Left colon (tissue), 2 donors: ENCODE measurements at regions not wholly inside any gene's neighbourhood (a gene's known extent, or its start where the extent isn't known, plus 50 kb on each side); places are given as distances from the start of the nearest gene placed in this dataset.
"Not testable (repeated sequence)": the region's sequence is repeated elsewhere in the genome, so short reads cannot be mapped to it uniquely, and the experiment has no call there.

Source experiments
- ATAC-seq: fragments of 200-7000 bp; cut with Tn5 transposase; one replicate; pipeline ENCODE4 v1.9.1; 2020; ENCODE audit warnings: mild to moderate bottlenecking, moderate library complexity
- DNase-seq, 2 donors: peaks; one replicate each; pipeline ENCODE4 v3.0.0-alpha.2; 2020
- intact Hi-C, 2 donors: fragments of 100-400 bp; cut with DNase I in 1 of 2; cut with micrococcal nuclease in 1 of 2; formaldehyde crosslinking; loops; one replicate each; pipeline versions ENCODE4 v1.11.2 to v1.14.0; 2022; cut with DNase I, micrococcal nuclease
- donor health status: DM: no; HTN: no; CAD: no.
- donor health status: DM: yes; HTN: yes; CAD: no.

DNA sequence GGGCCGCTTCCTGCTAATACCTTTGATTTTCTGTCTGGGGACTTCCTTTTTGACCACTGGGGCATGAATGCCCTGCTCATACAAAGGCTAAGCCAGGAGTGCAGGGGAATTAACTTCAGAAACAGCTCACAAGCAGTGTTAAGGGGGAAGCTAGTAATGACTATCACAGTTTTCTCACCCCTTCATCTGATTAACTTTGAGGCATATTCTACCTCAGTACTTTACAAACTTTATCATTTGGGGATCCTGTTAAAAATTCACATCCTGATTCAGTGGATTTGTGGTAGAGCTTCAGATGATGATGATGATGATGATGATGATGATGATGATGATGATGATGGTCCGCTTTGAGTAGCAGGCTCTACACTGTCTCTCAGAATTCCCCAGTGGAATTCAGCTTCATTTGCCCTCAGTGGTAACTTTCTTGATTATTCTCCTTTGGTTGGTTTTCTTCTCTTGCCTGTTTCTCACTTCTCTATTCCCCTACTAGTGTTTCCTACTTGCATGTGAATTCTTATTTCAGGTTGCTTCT is 78.4 kb upstream of the TMEM170B start:
- intact Hi-C loops, result no loop called here
- no peak for DNase-seq
- no peak for ATAC-seq

DNA sequence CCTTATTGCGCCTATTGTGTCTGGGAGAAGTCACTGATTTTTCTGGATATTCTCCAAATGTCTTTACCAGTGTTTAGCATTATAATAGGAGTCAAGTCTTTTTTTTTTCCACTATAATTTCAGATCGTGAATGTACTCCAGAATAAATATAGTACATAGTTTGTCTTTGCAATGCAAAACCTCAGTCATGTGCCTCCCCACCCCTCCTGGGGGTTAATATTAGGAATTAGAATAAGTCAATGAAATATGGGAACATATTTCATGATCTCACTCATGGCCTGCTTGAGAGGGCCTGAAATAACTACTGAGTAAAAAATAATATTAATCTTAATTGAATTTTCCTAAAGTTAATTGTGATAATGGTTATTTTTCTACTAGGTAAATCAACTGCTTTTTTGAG is 79.0 kb upstream of the TMEM170B start:
- intact Hi-C loops, result no loop called here
- ATAC-seq, result no peak
- DNase-seq, result no peak

DNA sequence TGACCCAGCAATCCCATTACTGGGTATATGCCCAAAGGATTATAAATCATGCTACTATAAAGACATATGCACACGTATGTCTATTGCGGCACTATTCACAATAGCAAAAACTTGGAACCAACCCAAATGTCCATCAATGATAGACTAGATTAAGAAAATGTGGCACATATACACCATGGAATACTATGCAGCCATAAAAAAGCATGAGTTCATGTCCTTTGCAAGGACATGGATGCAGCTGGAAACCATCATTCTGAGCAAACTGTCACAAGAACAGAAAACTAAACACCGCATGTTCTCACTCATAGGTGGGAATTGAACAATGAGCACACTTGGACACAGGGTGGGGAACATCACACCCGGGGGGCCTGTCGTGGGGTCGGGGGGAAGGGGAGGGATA is 80.1 kb upstream of the TMEM170B start:
- ATAC-seq, DNase-seq, intact Hi-C loops: not testable (repeated sequence)

DNA sequence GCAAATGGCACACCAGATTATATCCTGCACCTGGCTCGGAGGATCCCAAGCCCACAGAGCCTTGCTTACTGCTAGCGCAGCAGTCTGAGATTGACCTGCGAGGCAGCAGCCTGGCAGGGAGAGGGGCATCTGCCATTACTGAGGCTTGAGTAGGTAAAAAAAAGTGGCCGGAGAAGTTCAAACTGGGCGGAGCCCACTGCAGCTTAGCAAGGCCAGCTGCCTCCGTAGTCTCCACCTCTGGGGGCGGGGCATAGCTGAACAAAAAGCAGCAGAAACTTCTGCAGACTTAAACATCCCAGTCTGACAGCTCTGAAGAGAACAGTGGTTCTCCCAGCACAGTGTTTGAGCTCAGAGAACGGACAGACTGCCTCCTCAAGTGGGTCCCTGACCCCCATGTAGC is 85.4 kb upstream of the TMEM170B start:
- ATAC-seq, intact Hi-C loops, DNase-seq: not testable (repeated sequence)

DNA sequence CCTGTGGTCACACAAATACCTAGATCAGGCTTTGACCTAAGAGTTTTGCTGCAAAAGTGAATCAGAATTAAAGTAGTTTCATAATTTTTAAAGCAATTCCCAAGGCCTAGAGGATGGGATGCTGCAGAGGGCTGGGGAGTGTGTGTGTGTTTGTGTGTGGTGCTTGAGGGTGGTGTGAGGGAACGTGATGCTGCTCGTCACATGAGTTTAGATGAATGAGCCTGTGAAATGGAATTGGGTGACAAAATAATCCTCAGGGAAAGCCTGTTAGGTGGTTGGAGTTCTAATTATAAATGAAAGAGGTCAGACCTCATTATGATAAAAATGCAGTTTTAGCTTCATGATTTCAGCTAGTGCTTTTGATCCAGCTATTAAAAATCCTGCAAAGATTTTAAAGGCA is 87.5 kb upstream of the TMEM170B start:
- intact Hi-C loops, result no loop called here
- DNase-seq (no peak), ATAC-seq (no peak)

DNA sequence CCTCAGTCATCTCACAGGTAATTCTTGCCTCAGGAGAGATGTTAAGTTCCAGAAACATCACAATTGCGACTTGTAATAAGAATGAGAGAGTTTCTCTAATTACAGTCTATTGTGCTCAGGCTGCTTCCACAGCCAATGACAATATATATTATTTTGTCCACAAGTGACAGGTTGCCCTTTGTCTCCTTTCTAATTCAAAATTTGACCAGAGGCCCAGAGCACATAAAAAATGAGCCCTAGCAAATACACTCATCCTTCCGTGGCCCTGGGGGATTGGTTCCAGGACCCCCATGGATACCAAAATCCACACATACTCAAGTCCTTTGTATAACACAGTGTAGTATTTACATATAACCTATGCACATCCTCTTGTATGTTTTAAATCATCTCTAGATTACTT is 88.1 kb upstream of the TMEM170B start:
- intact Hi-C loops, result no loop called here

DNA sequence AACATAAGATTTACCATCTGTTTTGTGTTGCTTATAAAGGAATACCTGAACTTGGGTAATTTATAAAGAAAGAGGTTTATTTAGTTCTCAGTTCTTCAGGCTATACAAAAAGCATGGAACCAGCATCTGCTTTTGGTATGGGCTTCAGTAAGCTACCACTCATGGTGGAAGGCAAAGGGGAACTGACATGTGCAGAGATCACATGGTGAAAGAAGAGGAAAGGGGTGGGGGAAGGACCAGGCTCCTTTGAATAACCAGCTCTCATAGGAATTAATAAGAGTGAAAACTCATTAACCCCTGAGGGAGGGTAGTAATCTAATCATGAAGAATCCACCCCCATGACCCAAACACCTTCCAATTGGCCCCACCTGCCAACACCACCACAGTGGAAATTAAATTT is 89.5 kb upstream of the TMEM170B start:
- ATAC-seq, result no peak
- intact Hi-C loops, result no loop called here
- no peak for DNase-seq

More for the DNA sequence above, 88.1 kb upstream of the TMEM170B start:
- no peak for ATAC-seq
- no peak for DNase-seq

DNA sequence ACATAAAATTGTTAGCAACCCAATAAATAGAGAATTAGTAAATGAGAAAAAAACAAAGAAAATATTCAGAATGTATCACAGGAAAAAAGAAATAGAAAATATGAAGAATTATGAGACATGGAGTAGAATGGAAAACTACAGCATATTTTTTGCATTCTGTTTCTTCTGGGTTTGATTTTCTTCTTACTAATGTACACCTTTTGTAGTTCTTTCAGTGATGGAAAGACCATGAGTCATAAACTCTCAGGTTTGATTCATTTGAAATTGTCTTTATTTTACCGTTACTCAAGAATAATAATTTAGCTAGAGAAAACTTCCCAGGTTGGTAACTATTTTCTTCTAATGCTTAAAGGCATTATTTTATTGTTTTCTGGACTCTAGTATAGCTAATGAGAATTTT is 90.3 kb upstream of the TMEM170B start:
- no peak for DNase-seq
- intact Hi-C loops, result no loop called here
- ATAC-seq, result no peak

DNA sequence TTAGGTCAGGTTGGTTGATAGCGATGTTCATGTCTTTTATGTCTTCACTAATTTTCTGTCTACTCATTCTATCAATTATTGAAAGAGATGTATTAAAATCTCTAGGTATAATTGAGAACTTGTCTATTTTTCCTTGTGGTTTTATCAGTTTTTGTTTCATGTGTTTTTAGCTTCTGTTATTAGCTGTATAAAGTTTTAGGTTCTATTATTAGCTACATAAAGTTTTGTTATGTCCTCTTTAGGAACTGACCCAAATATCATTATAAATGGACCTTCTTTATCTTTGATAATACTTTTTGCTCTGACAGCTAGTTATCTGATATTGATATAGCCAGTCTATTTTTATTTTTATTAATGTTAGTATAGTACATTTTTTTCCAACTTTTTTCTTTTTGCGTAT is 92.4 kb upstream of the TMEM170B start:
- ATAC-seq (no peak), DNase-seq (no peak)
- intact Hi-C loops, result no loop called here

DNA sequence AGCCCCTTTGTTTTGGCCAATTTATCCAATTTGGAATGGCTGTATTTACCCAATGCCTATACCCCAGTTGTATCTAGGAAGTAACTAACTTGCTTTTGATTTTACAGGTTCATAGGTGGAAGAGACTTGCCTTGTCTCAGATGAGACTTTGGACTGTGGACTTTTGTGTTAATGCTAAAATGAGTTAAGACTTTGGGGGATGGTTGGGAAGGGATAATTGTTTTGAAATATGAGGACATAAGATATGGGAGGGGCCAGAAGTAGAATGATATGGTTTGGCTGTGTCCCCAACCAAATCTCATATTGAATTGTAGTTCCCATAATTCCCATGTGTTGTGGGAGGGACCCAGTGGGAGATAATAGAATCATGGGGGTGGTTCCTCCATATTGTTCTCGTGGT is 94.4 kb upstream of the TMEM170B start:
- peak; percentile 60 for ATAC-seq
- DNase-seq, intact Hi-C loops: not testable (repeated sequence)

DNA sequence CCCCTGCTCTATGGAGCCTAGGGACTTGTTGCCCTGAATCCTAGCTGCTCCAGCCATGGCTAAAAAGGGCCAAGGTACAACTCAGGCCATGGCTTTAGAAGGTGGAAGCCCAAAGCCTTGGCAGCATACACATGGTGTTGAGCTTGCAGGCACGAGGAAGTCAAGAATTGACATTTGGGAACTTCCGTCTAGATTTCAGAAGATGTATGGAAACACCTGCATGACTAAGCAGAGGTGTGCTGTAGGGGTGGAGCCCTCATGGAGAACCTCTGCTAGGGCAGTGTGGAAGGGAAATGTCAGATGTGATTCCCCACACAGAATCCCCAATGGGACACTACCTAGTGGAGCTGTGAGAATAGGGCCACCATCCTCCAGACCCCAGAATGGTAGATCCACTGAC is 95.1 kb upstream of the TMEM170B start:
- intact Hi-C loops, result no loop called here
- DNase-seq (no peak), ATAC-seq (peak; percentile 58)

DNA sequence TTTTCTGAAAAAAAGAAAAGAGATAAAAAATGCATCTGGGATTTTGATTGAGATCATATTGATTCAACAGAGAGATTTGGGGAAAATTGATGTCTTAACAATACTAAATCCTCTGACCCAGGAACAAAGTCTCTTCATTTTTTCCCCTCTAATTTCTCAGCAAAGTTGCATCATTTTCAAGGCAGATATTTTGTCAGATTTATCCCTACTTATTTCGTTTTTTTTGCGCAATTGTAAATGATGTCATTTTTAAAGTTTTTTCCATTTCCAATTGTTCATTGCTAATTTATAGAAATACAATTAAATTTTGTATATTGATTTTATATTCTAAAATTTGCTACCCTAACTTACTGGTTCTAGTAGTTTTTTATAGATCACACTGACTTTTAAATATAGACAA is 97.7 kb upstream of the TMEM170B start:
- intact Hi-C loops, result no loop called here
- DNase-seq, result no peak
- no peak for ATAC-seq

DNA sequence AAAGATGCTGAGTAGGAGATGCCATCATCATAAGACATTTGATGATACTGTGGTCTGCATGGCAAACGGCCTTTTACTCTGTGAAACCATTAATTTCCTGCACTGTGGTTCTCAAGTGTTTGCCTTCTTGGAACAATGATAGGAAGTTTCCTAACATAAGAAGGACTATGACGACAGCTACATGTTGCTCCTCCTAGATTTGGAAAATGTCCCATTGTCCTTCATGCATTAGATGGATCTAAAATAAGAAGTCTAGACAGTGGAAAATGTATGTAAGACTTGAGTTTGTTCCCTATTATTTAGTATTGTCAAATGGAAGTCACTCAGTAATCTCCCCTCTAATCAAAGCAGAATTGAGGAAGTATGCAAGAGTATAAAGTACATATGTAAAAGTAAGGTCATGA is 98.5 kb upstream of the TMEM170B start:
- DNase-seq, result no peak
- ATAC-seq, result peak; percentile 27
- intact Hi-C loops, result no loop called here

DNA sequence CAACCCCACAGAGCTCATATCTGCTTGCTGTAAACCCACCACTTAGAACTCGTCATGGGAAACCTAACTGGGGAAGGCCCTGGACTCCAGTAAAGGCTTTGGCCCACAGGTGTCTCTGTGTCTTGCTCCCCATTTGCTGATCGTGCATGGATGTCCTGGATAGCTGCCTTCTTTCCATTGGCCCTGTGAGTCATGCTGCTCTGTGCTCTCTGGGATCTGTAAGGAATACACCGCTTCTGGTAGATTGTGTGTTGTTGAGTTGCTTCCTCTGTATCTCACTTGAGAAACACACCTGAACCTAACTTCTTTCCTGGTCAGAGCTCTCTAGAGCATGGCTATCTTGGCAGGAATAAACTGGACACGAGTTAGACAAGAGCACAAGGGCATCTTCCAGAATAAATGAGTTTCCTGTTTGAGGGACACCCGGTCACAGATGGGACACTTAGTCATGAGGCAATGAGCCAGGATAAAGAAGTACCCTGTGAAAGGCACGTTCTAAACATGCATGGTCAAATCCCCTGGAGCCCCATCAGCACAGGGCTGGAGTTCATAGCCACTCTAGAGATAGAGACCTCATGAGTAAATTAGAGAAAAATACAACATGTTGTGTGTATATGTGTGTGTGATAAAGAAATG is 99.6 kb upstream of the TMEM170B start:
- intact Hi-C loops, result no loop called here
- DNase-seq (no peak), ATAC-seq (no peak)

DNA sequence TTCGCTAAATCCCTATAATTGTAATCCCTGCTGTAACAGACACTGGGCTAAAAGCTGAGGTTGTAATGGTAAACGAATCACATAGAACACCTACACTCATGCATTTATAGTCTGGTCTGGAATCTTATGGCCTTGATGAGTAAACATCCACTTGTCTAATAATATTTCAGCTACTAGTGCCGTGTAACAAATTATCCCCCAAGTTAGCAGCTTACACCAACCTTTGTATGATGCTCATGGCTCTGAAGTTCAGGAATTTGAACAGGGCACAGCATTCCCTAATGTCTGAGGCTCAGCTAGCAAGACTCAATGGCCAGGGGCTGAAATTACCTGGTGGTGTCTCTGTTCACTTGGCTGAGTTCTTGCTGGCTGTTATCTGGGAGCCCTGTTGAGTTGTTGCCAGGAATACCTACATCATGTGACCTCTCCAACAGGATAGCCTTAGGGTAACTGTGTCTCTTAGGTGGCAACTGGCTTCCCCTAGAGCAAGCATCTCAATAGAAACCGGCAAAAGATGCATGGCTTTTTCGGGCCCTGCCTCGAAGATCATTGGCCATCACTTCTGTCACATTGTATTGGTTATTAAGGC is 100.9 kb upstream of the TMEM170B start:
- intact Hi-C loops, result no loop called here
- DNase-seq, result no peak
- ATAC-seq, result no peak

DNA sequence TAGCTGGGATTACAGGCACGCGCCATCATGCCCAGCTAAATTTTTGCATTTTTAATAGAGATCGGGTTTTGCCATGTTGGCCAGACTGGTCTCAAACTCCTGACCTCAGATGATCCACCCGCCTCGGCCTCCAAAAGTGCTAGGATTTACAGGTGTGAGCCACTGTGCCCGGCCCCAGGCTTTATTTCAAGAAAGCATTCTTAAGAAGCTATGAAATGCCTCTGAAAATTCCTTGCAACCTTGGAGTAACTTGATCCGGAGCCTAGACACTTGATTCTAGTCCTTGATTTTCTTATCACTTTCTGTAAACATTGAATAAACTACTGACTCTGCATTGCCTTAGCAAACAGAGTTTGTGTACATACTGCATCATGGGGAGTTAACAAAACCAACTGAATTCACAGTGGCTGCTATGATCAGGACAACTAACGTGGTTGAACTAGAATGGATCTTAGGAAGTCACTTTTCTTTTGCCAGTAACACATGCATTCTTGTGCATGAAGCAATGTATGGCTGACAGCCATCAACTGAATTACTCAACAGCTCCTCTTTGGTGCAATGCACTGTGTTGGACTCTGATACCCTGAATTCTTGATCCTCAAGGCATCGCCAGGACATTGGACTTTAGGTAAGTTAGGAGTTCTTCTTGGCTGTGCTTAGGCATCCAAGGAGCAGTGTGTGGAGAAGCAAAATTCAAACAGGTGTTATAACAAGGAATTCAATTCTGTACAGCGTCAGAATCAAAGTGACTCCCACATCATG is 102.8 kb upstream of the TMEM170B start:
- DNase-seq (peak in 1 of 2 donors; percentile 45), ATAC-seq (peak; percentile 82)
- intact Hi-C loops, result no loop called here

DNA sequence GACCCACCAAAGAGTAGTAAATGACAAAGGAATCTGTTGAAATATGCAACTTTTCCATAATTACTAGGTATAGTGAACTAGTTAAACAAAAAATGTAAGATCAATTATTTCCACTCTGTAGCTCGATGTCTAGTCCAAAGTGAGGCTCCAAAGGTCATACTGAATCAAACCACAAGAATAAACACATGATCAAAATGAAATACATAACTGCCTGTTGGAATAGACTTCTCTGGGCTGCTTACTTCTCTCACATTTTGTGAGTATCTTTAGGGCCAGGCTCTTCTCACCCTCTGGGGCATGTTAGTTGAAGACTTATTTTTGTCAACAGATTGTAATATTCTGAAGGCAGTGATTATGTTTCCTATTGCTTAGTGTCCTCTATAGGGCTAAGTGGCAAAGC is 103.7 kb upstream of the TMEM170B start:
- DNase-seq (no peak), ATAC-seq (peak; percentile 68)
- intact Hi-C loops, result no loop called here

DNA sequence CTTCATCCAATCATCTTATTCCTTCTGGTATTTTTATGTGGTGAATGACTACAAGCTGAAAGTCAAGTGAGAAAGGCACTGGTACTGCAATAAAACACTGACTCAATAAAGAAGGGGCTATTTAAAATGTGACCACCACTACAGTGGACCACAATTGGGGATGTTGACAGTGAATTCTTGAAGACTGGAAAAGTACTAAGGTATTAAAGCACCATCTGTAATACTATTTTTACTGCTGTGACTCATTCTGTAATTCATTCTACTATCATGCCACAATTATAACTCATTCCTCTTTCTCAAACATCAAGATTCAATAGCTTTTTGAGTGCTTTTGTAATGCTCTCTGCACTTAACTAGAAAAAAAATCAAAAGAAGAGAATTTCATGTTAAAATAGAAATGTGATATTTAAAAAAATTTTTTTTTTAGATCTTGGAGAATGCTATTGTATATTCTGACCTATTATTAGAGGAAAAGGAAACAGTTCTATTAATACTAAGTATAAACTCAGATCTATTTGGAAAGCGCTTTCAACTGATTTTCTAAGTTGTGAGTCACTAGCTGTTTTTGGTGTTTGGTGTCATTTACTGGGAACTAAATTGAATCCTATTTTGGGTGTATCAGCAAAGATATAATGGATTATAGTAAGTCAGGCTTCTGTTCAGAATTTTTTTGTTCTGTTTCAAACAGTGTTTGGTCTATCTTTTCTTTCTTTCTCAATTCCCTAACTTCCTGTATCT is 104.7 kb upstream of the TMEM170B start:
- ATAC-seq (no peak), DNase-seq (no peak)
- intact Hi-C loops, result no loop called here

DNA sequence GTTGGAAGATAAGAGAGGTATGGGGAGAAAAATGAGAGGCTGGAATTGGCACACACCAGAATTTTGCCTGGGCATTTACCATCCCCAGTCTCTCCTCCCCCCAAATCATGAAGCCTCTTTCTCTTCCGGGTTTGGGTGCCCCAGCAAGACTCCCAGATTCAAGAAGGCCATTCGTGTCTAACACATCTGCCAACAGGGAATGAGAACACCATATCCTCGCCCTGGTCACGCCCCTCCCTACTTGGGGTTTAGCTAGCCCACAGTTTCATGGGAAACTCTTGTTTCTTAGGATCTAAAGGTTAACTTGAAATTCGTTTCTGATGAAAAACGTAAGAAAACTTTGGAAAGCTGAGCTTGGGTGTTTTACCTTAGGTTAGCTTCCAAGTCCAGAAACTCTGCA is 105.5 kb upstream of the TMEM170B start:
- DNase-seq (no peak), ATAC-seq (no peak)
- intact Hi-C loops, result no loop called here
